HG03469 (cell line): ENCODE measurements at regions not wholly inside any gene's neighbourhood (a gene's known extent, or its start where the extent isn't known, plus 50 kb on each side); places are given as distances from the start of the nearest gene placed in this dataset.

Source experiments
- ATAC-seq: cut with Tn5 transposase; IDR thresholded peaks from one replicate; pipeline ENCODE4 v1.9.1; 2021; ENCODE audit warnings: mild to moderate bottlenecking, moderate library complexity, moderate number of reproducible peaks; ENCODE audit not compliant: unreplicated experiment

- ATAC-seq = no peak
Observed at GRCh38 chr10:111131168-111131799, 54.5 kb downstream of the ADRA2A start.

GRCh38 chr10:111137007-111137406 is 60.2 kb downstream of the ADRA2A start:
- no peak for ATAC-seq

- ATAC-seq = no peak
Observed at GRCh38 chr10:111137587-111137986, 60.8 kb downstream of the ADRA2A start.

- ATAC-seq = no peak
Observed at GRCh38 chr10:111138544-111138943, 61.7 kb downstream of the ADRA2A start.

- no peak for ATAC-seq
Observed at GRCh38 chr10:111139567-111139966, 62.7 kb downstream of the ADRA2A start.

GRCh38 chr10:111142092-111142768 is 65.4 kb downstream of the ADRA2A start:
- no peak for ATAC-seq

- ATAC-seq = no peak
Observed at GRCh38 chr10:111146025-111146640, 69.3 kb downstream of the ADRA2A start.

- ATAC-seq = no peak
Observed at GRCh38 chr10:111148025-111148424, 71.2 kb downstream of the ADRA2A start.

GRCh38 chr10:111148440-111148839 is 71.6 kb downstream of the ADRA2A start:
- ATAC-seq = no peak

GRCh38 chr10:111150691-111151090 is 73.9 kb downstream of the ADRA2A start:
- ATAC-seq = no peak

GRCh38 chr10:111151595-111152307 is 74.9 kb downstream of the ADRA2A start:
- no peak for ATAC-seq

- ATAC-seq = no peak
Observed at GRCh38 chr10:111156754-111157153, 79.9 kb downstream of the ADRA2A start.

GRCh38 chr10:111158595-111158994 is 81.8 kb downstream of the ADRA2A start:
- ATAC-seq = no peak

- ATAC-seq = no peak
Observed at GRCh38 chr10:111161109-111161874, 84.5 kb downstream of the ADRA2A start.

- ATAC-seq = no peak
Observed at GRCh38 chr10:111171183-111171582, 94.4 kb downstream of the ADRA2A start.

GRCh38 chr10:111175787-111176186 is 99.0 kb downstream of the ADRA2A start:
- ATAC-seq = no peak

GRCh38 chr10:111177379-111177778 is 100.5 kb downstream of the ADRA2A start:
- no peak for ATAC-seq

GRCh38 chr10:111179514-111179913 is 102.7 kb downstream of the ADRA2A start:
- ATAC-seq = no peak

- no peak for ATAC-seq
Observed at GRCh38 chr10:111186358-111186757, 109.5 kb downstream of the ADRA2A start.

- no peak for ATAC-seq
Observed at GRCh38 chr10:111187096-111187495, 110.3 kb downstream of the ADRA2A start.

GRCh38 chr10:111199587-111199986 is 122.8 kb downstream of the ADRA2A start:
- ATAC-seq = no peak
